ENCODE measurements at regions not wholly inside any gene's neighbourhood (a gene's known extent, or its start where the extent isn't known, plus 50 kb on each side); places are given as distances from the start of the nearest gene placed in this dataset.

GRCh38 chr5:2222246-2222992 is 339.7 kb upstream of the IRX4 start:
- no peak for DNase-seq

DNA sequence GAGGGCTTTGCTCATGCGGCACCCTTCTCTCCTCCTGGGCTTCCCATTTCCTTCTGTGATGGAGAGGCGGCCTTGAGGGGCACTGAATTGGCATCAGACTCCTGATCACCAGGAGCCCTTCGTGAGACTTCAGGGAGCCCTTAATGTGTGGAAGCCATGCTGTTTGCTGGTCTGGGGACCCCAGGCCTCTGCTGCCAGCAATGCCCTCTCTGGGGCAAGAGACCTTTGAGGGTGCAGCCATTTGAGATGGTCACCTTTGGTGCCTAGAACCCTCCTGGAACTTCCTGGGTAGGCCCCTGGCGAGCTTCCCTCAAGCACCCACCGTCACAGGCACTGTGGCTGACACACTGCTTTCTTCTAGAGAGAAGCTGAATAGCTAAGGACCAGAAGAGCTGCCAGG is 338.7 kb upstream of the IRX4 start:
- DNase-seq = no peak

DNA sequence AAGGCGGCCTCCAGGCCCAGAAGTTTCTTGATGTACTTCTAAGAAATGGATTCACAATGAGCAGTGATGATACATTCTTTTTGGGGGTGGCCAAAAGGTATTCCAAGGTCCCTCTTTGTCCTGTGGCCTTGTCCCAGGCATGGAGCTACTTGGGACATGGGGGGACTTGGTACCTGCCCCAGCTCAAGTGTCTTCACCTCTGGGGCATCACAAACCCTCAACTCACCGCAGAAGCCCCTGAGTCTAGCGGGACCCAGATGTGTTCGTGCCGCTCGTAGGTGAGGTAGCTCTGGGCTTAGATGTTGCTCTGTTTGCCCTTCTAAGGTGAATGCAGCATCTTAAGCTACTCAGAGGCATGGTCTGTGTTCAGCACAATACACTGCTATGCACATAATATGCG is 338.0 kb upstream of the IRX4 start:
- DNase-seq = no peak

GRCh38 chr5:2219149-2219776 is 336.5 kb upstream of the IRX4 start:
- DNase-seq = no peak

- DNase-seq = no peak
Measured at GRCh38 chr5:2217219-2217618, 334.5 kb upstream of the IRX4 start.

- no peak for DNase-seq
Measured at GRCh38 chr5:2214910-2215590, 332.3 kb upstream of the IRX4 start.

DNA sequence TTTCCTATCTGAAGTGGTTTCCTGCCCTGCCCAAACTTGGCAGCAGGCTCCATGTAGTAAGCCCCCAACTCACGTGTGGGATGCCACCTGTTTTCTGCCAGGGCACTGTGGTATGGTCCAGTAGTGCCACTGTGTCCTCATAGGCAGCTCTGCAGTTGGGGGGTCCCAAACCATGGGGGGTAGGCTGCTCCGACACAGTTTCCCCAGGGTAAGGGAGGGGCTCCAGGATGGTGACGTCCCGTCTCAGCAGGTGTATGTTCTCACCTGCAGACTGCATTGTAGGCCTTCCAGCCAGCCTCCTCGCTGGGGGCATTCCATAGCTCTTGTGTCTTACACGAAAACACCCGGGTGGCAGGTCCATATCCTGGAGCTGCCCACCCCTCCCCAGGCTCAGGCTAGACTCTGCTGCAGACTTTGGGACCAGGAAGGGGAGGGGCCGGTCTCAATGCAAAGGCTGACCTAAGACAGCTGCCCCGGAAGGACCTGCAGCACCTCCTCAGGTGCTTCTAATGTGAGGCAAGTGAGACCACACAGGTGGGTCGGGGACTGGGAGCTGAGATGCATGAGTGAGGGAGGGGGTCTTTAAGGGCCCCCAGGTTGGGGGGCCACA is 330.5 kb upstream of the IRX4 start:
- DNase-seq = no peak

DNA sequence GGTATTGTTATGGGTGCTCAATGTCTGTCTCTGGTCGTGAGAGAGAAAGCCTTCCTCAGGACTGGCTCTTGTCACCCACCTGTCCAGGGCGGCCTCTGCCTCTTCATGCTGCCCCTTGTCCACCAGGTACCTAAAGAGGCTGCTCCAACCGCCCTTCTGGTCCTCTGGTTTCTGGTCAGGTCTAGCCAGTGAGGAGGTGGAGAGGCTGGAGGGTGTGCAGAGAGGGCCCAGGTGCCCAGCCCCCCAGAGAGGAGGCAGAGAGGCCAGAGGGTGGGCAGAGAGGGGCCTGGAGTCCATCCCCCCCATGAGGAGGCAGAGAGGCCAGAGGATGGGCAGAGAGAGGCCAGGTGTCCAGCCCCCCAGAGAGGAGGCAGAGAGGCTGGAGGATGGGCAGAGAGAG is 329.8 kb upstream of the IRX4 start:
- no peak for DNase-seq

- DNase-seq = no peak
Measured at GRCh38 chr5:2208239-2208544, 325.5 kb upstream of the IRX4 start.

DNA sequence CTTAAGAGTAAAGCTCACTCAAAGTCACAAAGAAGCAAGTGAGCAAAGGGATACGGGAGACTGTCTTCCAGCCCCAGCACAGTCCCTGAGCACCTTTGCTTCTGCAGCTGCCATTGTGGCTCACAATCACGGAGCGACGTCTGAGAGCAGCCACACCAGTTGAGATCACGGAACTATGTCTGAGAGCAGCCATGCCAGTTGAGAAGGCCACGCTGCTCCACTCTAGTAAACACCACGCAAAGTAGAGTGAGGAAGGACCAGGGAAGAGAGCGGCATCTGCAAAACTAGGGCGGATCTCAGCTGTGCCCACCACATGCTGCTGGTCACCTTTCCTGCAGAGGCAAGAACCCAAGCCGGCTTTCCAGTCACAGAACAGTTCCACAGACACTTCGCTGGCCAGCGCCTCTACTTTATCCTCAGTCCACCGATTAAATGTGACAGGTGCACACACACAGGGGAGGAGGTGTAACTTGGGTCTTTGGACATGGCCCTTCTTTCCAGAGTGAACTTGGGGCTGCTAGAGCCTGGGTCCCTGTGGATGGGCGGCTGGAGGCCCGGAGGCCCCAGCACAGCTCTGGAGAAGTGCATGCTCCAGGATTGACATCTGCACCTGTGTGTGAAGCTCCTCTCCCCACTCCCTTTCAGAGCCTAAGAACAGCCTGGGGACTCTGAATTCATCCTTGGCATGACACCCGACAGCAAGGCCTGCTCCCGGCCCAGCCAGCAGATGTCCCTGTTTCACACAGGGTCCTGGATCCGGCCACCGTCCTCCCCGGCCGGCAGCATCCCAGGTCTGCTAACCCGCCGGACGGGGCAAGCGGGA is 324.9 kb upstream of the IRX4 start:
- no peak for DNase-seq

DNA sequence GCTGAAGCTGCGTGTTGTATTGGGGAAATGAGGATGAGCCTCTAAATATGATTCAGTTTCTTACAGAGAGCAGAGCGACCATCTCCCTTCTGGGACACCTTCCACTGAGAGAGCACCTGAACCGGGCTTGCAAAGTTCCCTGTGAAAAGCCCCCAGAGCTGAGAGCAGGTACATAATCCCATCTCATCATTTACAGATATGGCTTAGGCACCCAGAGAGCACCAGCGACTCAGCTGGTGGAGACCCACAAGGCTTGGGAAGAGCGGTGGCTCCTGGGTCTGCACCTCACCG is 324.3 kb upstream of the IRX4 start:
- no peak for DNase-seq

- no peak for DNase-seq
Measured at GRCh38 chr5:2206293-2207108, 323.8 kb upstream of the IRX4 start.

- no peak for DNase-seq
Measured at GRCh38 chr5:2205596-2206226, 323.0 kb upstream of the IRX4 start.

GRCh38 chr5:2205185-2205585 is 322.5 kb upstream of the IRX4 start:
- no peak for DNase-seq

DNA sequence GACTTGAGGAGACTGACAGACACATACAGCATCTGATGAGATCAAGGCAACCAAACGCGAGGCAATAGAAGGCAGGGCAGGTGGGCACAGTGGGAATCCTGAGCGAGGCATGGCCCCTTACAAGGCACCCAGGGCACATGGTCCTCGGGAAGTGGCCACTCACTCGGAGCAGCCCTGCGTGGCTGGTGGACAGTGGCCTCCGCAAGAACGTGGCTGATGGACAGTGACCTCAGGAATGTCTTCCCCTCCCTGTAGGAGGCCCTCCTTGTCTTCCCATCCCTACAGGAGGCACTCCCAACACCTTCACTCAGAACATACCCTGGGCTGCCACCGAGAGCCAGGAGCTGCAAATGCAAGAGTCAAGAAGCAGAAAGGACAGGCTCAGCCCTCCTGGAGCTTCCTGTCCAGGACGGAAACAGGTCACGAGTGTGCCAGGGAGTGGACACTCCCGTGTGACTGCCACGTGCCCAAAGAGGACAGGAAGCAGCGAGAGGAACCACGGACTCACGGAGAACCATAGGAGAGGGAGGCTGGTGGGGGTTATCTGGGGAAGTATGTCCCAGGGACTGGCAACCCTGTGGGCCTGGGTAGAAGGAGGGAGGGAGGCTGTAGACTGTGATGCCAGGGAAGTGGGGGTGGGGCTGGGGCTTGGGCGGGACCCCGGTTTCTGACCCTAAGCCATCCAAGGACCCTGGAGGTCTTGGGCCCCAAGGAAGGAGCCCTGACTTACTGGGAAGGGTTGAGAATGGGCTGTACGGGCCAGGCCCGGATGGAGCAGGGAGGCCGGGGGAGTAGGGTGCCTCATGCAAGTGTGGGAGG is 321.9 kb upstream of the IRX4 start:
- DNase-seq = no peak

DNA sequence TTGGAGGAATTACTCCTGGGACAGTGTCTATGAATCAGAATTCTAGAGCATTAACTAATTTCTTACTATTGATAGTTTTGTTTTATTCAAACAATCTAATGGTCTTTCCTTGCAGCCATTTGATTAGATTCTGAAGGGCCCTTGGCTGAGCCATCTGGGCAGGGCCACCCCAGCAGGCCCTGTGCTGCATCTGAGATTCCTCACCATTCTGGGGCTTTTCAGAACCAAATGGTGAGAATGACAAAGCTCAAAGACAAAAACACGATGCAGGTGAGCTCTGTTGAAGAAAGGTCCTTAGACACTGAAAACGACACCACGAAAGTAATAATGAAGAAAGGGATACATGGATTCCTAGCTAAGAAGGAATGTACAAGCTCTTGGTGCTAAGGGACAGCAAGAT is 321.0 kb upstream of the IRX4 start:
- no peak for DNase-seq

DNA sequence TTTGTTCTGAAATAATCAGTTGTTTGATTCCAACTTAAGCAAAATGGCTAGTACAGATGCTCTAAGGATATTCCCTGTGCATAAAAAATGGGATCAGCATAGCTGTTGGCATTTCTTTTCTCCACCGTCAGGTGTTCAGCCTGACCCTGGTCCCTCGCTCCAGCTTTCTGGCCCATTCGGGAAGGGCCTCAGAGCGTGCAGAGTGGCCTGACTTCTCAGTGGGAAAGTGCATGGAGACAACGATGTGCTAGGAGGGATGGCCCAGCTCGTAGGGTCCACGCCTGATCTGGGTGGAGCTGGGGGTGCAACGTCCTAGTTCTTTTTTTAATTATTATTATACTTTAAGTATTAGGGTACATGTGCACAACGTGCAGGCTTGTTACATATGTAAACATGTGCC is 319.1 kb upstream of the IRX4 start:
- DNase-seq = no peak

- no peak for DNase-seq
Measured at GRCh38 chr5:2201421-2201820, 318.7 kb upstream of the IRX4 start.

- no peak for DNase-seq
Measured at GRCh38 chr5:2201011-2201410, 318.3 kb upstream of the IRX4 start.

- DNase-seq = no peak
Measured at GRCh38 chr5:2200261-2200950, 317.7 kb upstream of the IRX4 start.

Measured in T-helper 2 cell (primary cell).